HG03354 (cell line): ENCODE measurements at regions not wholly inside any gene's neighbourhood (a gene's known extent, or its start where the extent isn't known, plus 50 kb on each side); places are given as distances from the start of the nearest gene placed in this dataset.

Experiments used
- ATAC-seq: cut with Tn5 transposase; IDR thresholded peaks from one replicate; pipeline ENCODE4 v1.9.1; 2021; ENCODE audit warnings: mild to moderate bottlenecking; ENCODE audit not compliant: unreplicated experiment, poor library complexity, severe bottlenecking

GRCh38 chr19:29387586-29387985, 138.2 kb upstream of the VSTM2B start:
- ATAC-seq: no peak

GRCh38 chr19:29389495-29389894, 136.3 kb upstream of the VSTM2B start:
- ATAC-seq: no peak

- no peak for ATAC-seq
These were observed 135.1 kb upstream of the VSTM2B start for GRCh38 chr19:29390742-29391141.

- no peak for ATAC-seq
These were observed 131.8 kb upstream of the VSTM2B start for GRCh38 chr19:29393915-29394460.

DNA sequence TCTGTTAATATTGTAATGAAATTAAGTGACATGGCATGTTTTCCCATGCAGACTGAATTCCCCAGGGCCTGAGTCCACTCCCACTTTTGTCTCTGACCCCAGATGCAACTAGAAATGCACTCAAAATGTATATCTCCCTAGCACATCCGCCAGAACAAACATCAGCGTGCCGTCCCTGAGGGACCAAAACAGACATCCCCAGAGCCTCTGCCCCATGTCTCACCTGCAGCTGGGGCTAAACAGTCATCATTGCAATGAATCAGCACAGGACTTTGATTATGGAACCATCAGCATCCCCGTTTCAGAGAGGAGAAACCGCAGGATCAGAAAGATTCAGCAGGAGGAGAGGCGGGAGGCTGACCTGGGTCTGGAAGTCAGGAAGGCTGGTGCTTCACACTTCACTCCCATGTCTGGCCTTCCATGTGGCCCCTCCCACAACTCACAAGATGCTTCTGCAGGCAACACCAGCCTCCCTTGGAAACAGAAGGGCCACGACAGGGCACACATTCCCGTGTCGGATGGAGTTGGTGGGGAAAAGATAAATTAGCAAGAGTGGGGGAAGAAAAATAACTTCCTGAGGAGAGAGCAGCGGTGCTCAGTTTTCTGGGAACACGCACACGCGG, 130.6 kb upstream of the VSTM2B start:
- no peak for ATAC-seq

DNA sequence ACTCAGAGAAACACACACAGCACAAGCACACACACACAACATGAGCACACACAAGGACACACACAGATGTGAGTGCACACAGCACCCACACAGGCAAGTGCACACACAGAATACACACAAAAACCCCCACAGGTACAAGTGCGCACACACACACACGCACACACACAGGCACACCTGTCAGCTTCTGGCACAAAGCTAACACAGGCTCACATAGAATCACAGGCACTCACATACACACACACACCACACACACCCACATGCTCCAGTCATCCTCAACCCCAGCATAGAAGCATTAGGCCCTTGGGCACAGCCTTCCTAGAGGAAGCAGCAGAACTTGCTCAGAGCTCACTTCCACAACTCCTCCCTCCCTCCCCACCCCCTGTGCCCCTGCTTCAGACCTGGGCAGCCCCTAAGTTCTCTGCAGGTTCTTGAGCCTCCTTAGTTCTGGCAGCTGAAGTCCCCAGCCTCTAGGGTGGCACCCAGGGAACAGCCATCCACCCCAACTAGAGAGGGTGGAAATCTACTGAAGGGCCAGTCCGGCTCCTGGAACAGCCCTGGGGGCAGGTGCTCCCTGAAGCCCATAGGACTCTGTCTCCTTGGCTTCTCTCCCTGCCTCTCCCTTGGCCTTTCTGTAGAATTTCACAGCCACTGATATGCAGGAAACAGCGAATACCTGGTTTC, 129.9 kb upstream of the VSTM2B start:
- ATAC-seq: no peak

DNA sequence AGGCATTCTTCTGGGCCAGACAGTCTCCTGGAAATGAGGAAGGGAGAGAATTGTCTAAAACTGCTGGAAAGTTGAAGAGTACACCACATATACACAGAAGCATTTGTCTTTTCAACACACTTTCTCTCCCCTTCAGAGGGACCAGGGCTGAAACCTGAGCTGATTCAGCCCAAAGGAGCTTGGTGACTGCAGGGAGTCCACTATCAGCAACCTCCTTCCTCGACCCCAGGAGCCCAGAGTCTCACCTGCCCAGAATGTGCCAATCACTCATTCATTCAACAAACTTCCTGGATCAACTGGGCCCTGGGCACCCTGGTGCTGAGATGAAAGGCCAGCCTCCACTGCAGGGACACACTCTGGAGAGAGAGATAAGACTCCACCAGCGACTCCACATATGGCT, 128.9 kb upstream of the VSTM2B start:
- ATAC-seq: no peak

DNA sequence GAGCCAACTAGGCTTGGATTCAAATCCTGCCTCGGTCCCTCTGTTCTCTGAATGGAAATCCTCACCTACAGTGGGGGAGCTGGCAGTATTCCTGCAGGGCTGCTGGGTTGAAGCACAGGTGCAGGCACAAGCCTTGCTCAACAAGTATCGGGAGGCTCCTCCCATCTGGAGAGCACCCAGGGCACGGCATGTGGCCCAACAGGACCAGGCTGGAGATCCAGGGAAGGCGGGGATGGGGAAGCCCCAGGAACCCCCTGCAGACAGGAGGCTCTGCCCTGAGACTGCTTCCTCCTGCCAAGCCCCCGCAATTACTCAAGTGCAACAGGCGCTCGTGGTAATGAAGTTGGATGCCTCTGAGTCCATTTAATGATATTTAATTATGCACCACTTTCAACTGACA, 128.0 kb upstream of the VSTM2B start:
- ATAC-seq: no peak

GRCh38 chr19:29399804-29400203, 126.0 kb upstream of the VSTM2B start:
- ATAC-seq: no peak

DNA sequence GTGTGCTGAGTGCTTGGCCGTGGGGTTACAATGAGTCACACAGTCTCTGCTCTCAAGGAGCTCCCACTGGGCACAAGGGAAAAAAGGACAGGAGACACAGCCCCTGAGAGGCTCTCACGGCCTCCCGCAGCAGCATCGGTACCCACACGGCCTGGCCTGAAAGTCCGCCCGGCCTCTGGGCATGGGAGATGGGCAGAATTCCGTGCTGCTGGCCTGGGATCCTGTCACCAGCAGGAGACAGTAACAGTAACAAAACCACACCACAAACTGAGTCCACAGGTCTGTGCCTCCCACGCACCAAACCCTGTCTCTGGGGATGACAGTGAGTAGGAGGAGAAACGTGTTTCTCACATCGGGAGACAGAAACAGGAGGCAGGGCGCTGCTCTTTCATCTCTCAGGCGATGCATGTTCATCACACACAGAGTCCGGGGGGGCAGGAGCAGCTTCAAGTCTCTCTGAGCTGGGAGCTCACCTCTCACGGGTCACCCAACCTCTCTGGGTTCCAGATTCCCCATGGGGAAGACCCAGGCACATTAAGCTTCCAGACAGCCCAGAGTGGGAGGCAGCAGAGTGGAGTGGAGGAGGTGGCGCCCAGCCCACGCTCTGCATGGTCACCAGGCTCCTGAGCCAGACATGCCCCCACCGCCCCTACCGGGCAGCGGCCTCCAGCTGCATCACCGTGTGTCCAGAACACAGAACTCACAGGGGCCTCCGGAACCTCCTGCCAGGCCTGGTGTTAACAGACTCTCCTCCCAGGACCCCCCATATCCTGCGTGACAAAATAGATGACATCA, 124.7 kb upstream of the VSTM2B start:
- no peak for ATAC-seq

DNA sequence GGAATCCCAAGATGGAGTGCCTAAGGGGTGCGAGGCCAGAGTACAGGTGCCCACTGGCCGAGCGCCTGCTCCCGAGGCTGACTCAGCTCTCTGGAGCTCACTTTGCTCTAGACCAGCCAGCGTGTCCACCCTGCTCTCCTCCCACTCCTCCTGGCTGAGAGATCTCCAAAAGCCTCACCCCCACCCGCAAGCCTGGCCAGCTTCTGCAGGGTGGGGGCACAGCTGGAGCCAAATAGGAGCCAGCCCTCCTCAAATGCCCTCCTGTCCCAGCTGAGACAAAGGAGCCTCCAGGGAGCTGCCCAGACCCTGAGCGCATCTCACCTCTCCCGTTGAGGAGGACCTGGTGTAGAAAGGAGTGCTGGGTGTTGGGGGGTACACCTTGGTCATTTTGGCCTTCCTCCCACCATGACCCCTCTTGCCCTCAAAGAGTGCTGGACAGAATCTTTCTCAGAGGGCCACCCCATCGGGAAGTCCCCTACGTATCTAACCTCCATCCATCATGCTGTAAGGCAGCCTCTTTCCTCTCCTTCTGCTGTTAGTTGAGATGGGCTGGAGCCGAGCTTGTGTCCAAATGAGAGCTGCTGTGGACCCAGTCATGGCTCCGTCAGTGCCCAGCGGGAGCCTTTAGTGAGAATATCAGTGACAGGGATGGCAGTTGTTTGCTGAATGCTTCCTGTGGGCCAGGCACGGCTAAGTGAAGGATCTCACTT, 123.9 kb upstream of the VSTM2B start:
- no peak for ATAC-seq

- no peak for ATAC-seq
These were observed 123.2 kb upstream of the VSTM2B start for GRCh38 chr19:29402563-29402962.

- no peak for ATAC-seq
These were observed 121.8 kb upstream of the VSTM2B start for GRCh38 chr19:29404015-29404414.

GRCh38 chr19:29404951-29405727, 120.7 kb upstream of the VSTM2B start:
- no peak for ATAC-seq

GRCh38 chr19:29405728-29405995, 120.1 kb upstream of the VSTM2B start:
- ATAC-seq: no peak

- no peak for ATAC-seq
These were observed 116.5 kb upstream of the VSTM2B start for GRCh38 chr19:29409076-29409862.

- no peak for ATAC-seq
These were observed 115.2 kb upstream of the VSTM2B start for GRCh38 chr19:29410601-29411000.

DNA sequence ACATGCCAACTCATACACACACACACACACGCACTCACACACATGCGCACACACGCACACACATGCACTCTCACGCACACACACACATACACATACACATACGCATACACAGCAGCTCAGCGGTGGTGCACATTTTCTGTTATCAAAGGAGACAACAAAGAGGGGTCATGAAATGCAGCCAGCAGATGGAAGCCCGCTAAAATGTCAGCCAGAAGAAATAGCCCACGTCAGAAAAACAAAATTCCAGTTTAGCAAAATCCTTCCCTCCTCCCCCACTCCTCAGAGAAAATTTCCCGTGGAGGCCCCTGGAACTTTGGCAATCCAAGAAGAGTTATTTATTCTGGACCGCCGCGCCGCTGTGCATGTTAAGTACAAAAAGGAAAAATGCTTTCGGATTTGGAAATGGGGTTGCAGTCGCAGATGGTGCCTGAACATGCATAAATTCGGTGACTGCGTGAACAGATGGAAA, 114.6 kb upstream of the VSTM2B start:
- no peak for ATAC-seq

DNA sequence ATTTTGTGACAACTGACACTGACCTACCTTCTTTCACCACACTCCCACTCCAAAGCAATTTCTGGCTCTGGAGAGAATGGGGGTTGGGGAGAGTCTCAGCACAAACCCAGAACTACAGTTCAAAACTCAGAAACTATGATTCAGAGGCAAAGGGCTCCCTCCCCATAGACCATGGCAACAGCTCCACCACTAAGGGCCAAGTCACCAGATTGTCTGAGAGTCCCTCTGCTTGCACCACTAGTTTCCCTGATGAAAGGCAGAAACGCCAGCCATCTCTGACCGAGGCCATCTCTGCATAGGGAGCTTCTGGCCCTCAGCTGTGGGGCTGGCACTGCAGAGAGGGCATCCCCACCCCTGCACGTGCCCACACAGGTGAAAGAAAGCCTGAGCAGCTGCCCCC, 112.4 kb upstream of the VSTM2B start:
- ATAC-seq: no peak
